Kidney glomerular epithelial cell (primary cell): ENCODE measurements at regions not wholly inside any gene's neighbourhood (a gene's known extent, or its start where the extent isn't known, plus 50 kb on each side); places are given as distances from the start of the nearest gene placed in this dataset.

ENCODE experiments used
- DNase-seq: peaks from one replicate; lab custom pipeline; 2025; lab: John Stamatoyannopoulos, UW

DNA sequence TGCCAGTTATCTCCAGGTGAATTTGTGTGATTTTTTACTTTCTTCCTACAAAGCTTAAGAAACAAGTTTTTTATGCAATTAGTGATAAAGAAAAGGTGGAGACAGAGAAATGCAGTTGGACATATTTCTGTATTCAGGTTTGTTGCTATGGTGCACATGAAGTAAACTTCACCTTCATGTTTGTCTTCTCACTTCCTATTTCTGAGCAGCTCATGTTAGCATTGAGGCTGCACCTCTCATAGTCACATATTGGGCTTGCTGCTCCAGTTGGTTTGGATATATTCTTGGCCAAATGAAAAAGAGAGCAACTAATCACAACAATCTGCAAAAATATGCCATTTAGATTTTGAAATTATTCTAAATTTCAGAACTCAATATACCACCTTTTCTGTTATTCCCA, 475.6 kb upstream of the ZWINT start:
- no peak for DNase-seq

DNA sequence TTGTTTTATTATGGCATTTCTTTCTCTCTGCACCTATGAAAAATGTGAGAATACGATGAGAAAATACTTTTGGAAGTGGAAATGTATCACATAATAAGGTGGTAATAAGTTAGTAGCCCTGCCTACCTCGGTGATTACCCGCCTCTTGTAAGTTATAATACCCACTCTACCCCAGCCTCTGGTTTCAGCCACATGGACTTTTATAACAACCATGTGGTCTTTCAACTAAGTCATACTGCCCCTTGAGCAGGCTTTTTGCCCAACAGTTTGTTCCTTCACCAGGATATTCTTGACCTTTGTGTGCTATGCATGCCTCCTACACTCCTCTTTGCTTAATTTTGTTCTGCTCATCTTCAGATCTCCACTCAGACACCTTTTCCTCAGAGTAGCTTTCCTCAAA, 470.6 kb upstream of the ZWINT start:
- no peak for DNase-seq

DNA sequence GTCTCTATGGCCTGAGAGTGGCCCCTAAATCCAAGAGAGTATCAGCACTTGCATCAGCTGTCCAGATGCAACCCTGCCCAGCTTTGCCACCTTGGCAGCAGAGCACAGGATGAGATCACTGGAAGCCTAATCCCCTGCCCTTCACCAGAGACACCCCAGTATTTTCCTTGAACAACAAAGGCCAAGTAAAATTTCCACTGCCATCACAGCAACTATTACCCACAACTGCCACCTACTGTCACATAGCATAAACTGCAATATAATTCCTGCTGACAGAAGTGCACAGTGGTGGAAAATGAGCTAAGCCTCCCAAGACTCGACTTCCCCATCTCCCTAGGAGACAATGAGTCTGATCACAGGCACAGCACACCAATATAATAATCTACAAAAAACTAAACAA, 462.8 kb upstream of the ZWINT start:
- DNase-seq = no peak

DNA sequence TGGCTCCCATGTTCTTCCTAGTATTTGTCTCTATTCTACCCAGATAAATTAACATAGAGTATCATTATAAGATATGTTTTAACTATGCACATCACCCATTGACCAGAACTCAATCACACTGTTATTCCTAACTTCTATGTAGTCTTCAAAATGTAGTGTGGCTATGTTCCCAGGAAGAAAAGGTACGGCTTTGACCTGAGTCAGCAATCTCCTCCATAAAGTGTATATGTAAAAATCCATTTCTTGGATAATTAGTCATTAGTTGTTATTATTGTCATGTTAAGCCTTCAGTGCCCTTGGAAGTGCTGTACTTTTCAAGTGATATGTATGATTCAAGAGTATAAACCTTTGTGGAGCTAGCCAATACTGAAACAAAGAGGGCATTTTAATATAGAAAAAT, 444.0 kb upstream of the ZWINT start:
- no peak for DNase-seq

DNA sequence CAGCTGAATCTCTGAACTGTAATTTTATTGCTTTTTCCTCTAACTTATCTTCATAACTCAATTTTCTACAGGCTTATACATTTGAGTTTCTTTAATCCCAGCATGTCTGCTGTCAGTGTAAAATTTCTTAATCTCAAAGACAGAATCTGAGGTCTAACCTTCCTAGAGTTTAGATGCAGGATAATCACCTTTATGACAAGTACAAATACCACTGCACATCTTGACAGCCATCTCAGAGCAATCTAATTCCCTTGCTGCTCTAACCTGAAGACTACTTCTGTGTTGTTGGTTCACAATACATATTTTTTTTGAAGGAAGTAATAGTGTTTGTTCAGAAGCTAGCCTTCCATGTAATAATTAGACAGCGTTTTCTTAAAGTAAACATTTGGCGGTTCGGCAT, 424.2 kb upstream of the ZWINT start:
- DNase-seq = no peak

DNA sequence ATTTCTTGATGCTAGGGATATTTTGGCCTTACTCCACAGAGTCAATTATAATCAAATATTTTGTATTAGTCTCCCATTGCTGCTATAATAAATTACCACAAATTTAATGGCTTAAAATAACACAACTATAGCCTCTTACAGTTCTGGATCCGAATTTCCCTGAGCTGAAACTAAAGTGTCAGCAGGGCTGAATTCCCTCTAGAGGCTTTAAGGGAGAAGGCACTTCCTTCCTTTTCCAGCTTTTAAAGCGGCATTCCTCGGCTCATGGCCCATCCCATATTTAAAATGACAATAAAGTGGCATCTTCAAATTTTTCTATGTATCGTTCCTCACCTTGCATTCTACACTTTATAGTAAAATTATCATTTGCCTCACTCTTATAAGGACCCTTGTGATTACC, 421.4 kb upstream of the ZWINT start:
- no peak for DNase-seq

DNA sequence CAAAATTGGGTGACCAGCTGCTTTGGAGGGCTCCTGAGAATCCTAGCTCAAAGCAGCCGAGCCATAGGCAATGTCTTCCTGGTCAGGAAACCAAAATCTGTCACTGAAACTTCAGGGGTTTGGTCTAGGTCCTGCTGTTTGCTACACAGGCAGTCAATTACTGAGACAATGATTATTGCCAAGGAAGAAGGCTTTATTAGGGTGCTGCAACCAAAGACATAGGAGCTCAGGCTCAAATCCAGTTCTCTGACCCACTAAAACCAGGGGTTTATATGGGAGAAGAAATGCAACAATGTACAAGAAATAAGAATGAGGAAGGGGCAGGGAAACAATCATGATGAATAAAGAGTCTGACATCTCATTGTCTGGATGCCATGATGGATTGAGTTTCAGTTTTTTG, 410.3 kb upstream of the ZWINT start:
- DNase-seq = no peak

DNA sequence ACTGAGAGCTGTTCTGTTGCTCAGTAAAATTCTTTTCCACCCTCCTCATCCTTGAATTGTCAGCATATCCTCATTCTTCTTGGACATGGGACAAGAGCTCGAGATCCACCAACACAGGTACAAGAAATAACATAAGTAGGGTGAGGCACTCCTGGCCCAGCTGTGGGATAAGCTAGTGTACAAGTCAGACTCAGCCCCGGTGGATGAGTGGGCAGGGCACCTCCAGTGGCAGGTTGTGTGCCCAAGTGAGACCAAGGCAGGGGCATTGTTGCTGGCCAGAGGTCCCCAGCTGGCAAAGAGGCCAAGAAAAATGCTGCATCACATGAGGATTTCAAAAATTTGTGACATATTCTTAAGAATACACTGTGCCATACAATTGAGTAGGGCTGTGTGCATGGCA, 402.0 kb upstream of the ZWINT start:
- no peak for DNase-seq

DNA sequence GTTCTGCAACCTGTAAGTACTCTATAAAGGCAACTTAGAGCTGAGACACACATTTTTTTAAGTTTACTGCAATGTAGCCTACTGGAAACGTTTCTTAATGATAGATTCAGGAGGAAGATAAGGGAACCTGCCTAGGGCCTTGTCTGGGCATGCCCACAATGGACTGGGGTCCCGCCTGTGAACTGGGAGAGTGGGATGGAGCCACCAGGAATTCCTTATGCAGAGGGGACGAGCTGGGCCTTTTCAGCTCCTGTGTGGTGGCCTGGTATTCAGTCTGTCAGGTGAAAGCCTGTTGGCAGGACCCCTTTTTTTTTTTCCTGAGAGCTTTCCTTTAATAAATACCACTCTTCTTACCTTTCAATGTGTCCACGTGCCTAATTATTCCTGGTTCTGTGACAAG, 384.4 kb upstream of the ZWINT start:
- no peak for DNase-seq

DNA sequence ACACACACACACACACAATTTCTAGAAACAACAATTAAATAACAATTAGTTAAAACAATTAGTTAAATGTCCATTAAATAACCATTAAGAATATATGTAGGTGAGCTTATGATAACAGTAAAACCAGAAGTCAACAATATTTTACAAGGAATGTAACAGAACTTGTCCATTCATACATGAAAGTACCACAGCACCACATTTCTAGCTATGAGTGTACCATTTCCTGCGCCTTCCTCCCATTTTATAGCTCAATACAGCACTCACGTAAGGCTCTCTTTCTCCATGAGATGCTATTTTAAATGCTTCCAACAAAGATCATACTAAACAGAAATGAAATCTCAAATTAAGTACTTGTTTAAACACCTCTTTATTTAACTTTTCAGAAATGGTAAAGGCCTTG, 367.3 kb upstream of the ZWINT start:
- no peak for DNase-seq

DNA sequence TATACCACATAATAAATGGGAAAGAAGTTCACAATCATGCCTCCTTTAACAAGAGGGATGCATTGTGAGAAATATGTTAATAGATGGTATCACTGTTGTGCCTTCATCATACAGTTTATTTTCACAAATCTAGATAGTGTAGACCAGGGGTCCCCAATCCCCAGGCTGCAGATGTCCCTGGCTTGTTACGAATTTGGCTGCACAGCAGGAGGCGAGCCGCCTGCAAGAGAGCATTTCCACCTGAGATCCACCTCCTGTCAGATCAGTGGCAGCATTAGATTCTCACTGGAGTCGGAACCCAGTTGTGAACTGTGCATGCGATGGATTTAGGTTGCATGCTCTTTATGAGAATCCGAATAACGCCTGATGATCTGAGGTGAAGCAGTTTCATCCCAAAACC, 361.9 kb upstream of the ZWINT start:
- DNase-seq = no peak

DNA sequence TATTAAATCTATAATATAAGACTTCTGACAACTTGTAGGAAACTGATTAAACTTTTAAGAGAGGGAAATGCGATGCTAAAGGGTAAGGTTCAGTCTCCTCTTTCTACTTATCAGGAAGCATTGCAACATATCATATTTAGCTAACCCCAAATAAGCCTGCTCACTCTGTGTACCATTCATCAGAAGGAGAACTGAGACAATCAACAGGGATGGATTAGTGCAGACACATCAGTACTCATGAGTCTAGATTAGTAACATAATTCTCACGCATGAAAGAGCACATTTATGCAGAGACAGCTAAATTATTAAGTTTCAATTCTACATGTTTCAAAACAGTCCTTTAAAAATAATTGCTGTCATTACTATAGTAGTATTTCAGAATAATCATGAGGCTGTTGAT, 354.2 kb upstream of the ZWINT start:
- no peak for DNase-seq

DNA sequence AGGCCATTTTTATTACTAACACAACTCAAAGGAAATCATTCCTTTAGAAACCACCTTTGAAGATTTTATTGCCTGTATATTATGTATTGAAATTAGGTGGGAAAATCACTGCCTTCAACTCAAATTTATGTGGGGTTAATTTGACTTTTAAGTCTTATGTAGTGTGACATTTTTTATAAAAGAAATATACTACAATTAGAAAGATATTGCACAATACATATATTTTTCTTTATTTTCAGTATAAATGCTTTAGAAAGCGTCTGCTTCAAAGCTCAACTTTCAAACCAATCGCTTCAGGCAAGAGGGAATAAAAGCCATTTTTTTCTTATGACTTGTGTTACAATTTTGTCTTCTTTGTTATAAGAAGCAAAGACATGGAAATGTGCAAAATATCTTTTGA, 337.4 kb upstream of the ZWINT start:
- no peak for DNase-seq

DNA sequence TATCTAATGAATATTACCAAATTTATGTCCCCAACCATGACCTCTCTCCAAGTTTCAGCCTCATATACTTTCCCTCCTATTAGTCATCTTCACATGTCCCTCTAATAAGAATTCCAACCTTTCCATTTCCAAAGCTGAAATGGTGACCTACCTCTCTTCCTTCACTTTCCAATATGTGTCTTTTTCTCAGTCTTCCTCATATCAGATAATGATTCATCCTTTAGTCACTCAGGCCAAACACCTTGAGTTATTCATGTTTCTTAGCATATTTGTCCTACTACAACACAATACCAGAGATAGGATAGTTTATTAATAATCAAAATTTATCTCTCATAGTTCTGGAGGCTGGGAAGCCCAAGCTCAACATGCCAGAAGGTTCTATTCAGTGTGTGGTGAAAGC, 318.5 kb upstream of the ZWINT start:
- no peak for DNase-seq

DNA sequence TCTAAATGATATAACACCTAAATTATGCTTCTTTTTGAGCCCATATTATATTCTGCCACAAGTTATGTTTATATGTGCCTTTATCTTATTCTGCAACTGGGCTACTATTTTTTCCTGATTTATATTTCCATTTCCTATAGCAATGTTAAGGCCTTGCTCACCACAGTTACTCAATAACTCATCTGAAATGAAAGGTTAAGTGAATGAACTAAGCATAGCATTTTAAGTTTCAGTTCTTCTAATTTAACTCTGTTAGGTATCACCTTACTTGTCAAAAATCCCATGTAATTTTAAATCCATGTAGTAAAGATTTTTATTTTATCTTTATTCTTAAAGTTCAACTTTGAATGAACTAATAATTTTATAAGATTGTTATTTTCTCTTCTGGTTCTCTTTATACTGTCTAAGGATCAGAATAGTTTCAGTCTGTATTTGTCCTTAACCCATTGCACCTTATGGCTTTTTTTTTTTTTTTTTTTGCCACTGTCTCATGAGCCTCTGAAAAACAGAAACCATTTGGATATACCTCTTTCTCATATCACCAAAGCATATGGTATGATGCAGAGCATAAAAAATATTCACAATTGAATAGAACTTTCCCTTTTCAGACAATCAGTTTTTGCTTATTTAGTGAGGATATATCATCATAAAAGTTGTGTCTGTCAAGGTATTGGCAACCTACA, 301.8 kb upstream of the ZWINT start:
- no peak for DNase-seq

DNA sequence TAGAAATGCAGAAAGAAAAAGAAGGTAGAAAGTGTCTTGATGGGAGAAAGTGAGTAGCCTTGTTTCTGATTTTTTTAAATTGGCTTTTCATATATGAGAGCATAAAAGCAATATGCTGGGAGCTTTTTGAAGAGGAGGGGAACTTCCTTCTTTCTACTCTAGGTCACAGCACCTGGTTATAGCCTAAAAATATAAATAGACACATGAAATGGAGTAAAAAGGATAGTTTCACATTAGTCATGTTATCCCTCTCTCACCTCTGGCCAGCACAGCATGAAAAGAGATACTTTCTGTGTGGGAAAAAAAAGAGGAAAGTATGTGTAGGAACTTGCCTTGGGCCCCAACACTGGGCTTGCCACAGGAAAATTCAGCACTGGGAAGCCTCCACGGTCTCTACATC, 292.2 kb upstream of the ZWINT start:
- DNase-seq = no peak

DNA sequence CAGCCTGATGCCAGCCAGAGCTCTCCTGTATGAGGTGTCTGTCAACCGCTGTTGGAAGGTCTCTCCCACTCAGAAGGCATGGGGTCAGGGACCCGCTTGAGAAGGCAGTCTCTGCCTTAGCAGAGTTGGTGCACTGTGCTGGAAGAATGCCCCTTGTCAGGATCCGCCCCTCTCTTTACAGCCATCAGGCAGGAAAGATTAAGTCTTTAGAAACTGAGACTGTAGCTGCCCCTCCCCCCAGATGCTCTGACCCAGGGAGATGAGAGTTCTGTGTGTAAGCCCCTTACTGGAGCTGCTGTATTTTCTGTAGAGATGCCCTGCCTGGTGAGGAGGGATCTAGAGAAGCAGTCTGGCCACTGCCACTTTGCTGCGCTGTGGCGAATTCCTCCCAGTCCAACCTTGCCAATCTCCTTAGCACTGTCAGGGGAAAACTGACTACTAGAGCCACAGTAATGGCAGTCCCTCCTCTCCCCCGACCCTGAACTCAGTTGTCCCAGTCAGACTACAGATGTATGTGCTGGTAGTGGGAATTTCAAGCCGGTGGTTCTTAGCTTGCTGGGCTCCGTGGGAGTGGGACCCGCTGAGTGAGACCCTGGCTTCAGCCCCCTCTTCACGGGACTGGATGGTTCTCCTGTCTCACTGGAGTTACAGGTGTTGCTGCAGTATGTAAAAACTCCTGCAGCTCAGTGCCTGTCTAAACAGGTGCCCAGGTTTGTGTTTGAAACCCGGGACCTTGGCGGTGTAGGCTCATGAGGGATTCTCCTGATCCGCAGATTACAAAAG, 285.5 kb upstream of the ZWINT start:
- no peak for DNase-seq

DNA sequence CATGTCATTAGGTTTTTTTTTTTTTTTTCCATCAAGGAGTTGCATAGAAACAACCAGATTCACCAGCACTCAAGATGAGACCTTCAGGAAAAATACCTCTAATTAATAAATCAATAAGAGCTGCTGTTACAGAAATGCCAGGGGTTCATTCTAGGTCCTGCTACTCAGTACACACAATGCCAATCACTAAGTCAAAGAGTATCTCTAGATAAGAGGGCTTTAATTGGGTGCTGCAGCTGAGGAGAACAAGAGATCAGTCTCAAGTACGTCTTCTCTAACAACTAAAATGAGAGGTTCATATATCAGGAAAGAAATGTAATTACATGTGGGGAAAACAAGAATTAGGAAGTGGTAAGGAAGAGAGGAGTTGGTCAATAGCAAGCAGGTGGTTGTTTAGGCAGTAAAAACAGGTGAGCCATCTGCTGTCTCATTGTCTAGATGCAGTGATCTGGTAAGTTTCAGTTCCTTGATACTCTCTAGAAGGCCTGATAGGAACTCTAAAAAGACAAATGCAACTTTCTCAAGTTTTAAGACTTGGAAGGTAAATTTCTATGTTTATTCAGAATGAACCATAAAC, 272.9 kb upstream of the ZWINT start:
- no peak for DNase-seq

DNA sequence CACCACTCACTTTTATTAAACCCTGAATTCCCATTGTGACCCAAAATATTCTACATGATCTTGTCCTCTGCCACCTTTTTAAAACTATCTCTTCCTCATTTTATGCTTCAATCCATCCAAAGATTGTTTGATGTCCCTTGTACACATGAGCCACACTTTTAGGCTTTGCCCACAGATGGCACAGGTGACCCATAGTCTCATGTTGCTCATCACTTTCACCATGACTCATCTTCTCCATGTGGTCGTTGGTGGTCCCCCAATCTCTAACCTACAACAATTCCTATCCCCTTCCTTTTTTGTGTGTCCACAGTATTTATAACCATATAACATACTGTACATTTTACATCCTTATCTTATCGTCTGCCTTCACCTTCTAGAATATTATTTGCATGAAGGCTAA, 271.5 kb upstream of the ZWINT start:
- DNase-seq = no peak

DNA sequence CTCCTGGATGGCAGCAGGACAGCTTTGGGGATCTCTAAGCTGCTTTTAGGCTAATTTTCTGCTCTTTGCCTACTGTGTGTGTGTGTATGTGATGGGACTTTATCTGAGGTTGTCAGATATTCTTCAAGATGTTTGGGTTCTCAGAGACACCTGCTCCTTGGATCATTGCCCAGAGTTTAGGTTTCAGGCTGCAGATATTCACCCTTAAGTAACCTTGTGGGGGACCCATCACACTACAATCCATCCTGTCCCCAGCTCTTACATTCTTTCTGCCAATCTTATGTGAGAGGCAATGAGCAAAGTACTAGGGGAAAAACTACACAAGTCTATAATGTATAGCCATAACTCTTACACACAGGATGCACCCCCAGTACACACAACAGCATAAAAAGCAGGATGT, 263.0 kb upstream of the ZWINT start:
- no peak for DNase-seq

DNA sequence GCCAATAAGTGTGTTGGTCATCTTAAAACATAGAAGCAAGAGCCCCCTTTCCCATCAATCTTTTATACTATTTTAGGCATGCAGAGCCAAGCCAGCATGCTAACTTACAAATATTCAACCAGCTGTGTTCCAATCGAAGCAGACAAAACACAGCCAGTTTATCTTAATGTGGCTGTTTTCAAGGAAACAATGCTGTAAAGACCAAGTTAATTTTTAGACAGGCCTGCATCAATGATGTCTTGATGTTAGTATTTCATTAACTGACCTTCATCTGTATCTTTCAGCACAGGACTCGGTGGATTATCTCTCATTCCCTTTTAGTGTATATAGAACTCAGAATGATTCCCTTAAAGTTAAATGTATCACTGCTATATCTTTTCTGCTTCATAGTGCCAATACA, 262.0 kb upstream of the ZWINT start:
- no peak for DNase-seq

DNA sequence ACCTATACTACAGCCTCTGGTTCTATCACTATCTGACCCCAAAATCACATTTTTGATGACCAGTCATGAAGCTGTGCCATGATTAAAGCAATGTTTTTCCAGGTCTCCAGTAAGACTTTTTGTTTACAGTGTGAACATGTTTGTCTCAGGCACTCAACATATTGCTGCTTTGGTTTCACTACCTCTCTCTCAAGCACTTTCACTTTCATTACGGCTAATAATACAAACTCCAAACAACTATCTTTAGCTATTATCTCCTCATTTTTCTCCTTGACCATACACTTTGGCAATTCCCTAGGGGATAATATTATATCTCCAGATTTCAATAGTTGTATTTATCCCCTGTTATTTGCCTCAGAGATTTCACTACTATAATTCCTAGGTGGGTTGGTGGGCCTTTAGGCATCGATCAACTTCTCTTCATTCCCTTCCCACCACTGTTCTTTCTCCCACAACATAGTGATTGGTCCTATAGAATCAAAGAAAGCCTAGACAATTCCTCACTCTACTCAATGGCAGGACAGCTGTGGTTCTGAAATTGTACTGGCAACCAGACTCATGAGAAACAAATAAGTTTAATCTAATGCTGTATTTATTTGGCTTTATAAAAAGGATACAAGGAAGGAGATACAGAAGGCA, 261.4 kb upstream of the ZWINT start:
- DNase-seq = no peak

DNA sequence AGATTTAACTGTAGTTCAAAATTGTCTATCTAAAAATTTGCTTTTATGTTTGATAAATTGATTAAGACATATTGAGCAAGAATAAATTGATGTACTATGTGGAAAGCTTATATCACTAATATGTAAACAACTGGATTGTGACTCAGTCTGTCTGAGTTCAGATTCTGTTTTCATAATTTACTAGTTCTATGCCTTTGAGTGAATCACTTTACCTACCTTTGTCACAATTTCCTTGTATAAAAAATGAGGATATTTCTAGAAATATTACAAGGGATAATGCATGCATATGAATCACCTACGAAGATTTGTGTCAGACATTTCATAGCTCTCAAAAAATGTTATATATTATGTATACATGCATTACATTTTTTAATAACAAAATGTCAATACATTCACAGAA, 245.1 kb upstream of the ZWINT start:
- no peak for DNase-seq
